ENCODE measurements at regions not wholly inside any gene's neighbourhood (a gene's known extent, or its start where the extent isn't known, plus 50 kb on each side); places are given as distances from the start of the nearest gene placed in this dataset.

- DNase-seq (ENCODE audit: low read depth, low spot score) = no peak
These were observed 98.2 kb downstream of the SOCS6 start for GRCh38 chr18:70387027-70387426.

GRCh38 chr18:70386582-70386981 is 97.7 kb downstream of the SOCS6 start:
- DNase-seq (ENCODE audit: low read depth, low spot score) = no peak

- DNase-seq (ENCODE audit: low read depth, low spot score) = no peak
These were observed 96.6 kb downstream of the SOCS6 start for GRCh38 chr18:70385474-70385873.

- no peak for DNase-seq (ENCODE audit: low read depth, low spot score)
These were observed 95.4 kb downstream of the SOCS6 start for GRCh38 chr18:70384181-70384790.

GRCh38 chr18:70382992-70383717 is 94.3 kb downstream of the SOCS6 start:
- DNase-seq (ENCODE audit: low read depth, low spot score) = no peak

GRCh38 chr18:70382017-70382416 is 93.2 kb downstream of the SOCS6 start:
- no peak for DNase-seq (ENCODE audit: low read depth, low spot score)

- DNase-seq (ENCODE audit: low read depth, low spot score) = no peak
These were observed 92.4 kb downstream of the SOCS6 start for GRCh38 chr18:70380915-70381896.

Data from brain pericyte (primary cell).